ENCODE measurements at regions not wholly inside any gene's neighbourhood (a gene's known extent, or its start where the extent isn't known, plus 50 kb on each side); places are given as distances from the start of the nearest gene placed in this dataset.
"Not testable (repeated sequence)": the region's sequence is repeated elsewhere in the genome, so short reads cannot be mapped to it uniquely, and the experiment has no call there.

- Histone ChIP-seq H3K36me3 (no peaks in the 10 kb centered on the region), H3K27ac (no peak overlapping the region), H3K4me3 (no peak overlapping the region), H3K9me3 (no peaks in the 10 kb centered on the region), H3K27me3 (no peaks in the 10 kb centered on the region), H3K4me1 (no peaks in the 10 kb centered on the region)
- DNase-seq (ENCODE audit: extremely low spot score in 2 of 2), result no peak
- intact Hi-C loops (cut with DNase I), result no loop called here
- TF ChIP-seq POLR2AphosphoS5 (IDR thresholded peaks at IDR 0.05; ENCODE audit: insufficient read depth in 1 of 2, low read depth in 1 of 2) (no peak), POLR2A (IDR thresholded peaks at IDR 0.05) (no peak), CTCF (IDR thresholded peaks at IDR 0.05) (no peak)
Observed at GRCh38 chr4:177528620-177529019, 86.4 kb upstream of the AGA start.

- Histone ChIP-seq H3K27ac (no peak overlapping the region), H3K36me3 (no peaks in the 10 kb centered on the region), H3K27me3 (no peaks in the 10 kb centered on the region), H3K9me3 (no peaks in the 10 kb centered on the region), H3K4me1 (no peaks in the 10 kb centered on the region), H3K4me3 (no peak overlapping the region)
- TF ChIP-seq CTCF (IDR thresholded peaks at IDR 0.05) (no peak), POLR2AphosphoS5 (IDR thresholded peaks at IDR 0.05; ENCODE audit: insufficient read depth in 1 of 2, low read depth in 1 of 2) (no peak), POLR2A (IDR thresholded peaks at IDR 0.05) (no peak)
- intact Hi-C loops (cut with DNase I), result no loop called here
- no peak for DNase-seq (ENCODE audit: extremely low spot score in 2 of 2)
Observed at GRCh38 chr4:177530561-177530960, 88.3 kb upstream of the AGA start.

GRCh38 chr4:177532358-177532757 lies 90.1 kb upstream of the AGA start:
- Histone ChIP-seq H3K27ac (no peak overlapping the region), H3K4me1 (no peaks in the 10 kb centered on the region), H3K9me3 (no peaks in the 10 kb centered on the region), H3K4me3 (no peak overlapping the region), H3K27me3 (no peaks in the 10 kb centered on the region), H3K36me3 (no peaks in the 10 kb centered on the region)
- intact Hi-C loops (cut with DNase I), result no loop called here
- DNase-seq (ENCODE audit: extremely low spot score in 2 of 2), result no peak
- TF ChIP-seq CTCF (IDR thresholded peaks at IDR 0.05) (no peak), POLR2AphosphoS5 (IDR thresholded peaks at IDR 0.05; ENCODE audit: insufficient read depth in 1 of 2, low read depth in 1 of 2) (no peak), POLR2A (IDR thresholded peaks at IDR 0.05) (no peak)

GRCh38 chr4:177534841-177535240 lies 92.6 kb upstream of the AGA start:
- DNase-seq (ENCODE audit: extremely low spot score in 2 of 2); H3K4me3 ChIP-seq; H3K9me3 ChIP-seq; H3K27ac ChIP-seq; H3K4me1 ChIP-seq; intact Hi-C loops (cut with DNase I); H3K27me3 ChIP-seq; H3K36me3 ChIP-seq: not testable (repeated sequence)

- H3K36me3 ChIP-seq, result no peaks in the 10 kb centered on the region
- no peak overlapping the region for H3K27ac ChIP-seq
- H3K4me3 ChIP-seq, result no peak overlapping the region
- no peaks in the 10 kb centered on the region for H3K9me3 ChIP-seq
- no peaks in the 10 kb centered on the region for H3K4me1 ChIP-seq
- intact Hi-C loops (cut with DNase I), result no loop called here
- no peaks in the 10 kb centered on the region for H3K27me3 ChIP-seq
- TF ChIP-seq POLR2AphosphoS5 (IDR thresholded peaks at IDR 0.05; ENCODE audit: insufficient read depth in 1 of 2, low read depth in 1 of 2) (no peak), POLR2A (IDR thresholded peaks at IDR 0.05) (no peak), CTCF (IDR thresholded peaks at IDR 0.05) (no peak)
- no peak for DNase-seq (ENCODE audit: extremely low spot score in 2 of 2)
Observed at GRCh38 chr4:177546745-177547144, 104.5 kb upstream of the AGA start.

GRCh38 chr4:177547985-177548384 lies 105.7 kb upstream of the AGA start:
- Histone ChIP-seq H3K27me3 (no peaks in the 10 kb centered on the region), H3K4me3 (no peak overlapping the region), H3K27ac (no peak overlapping the region), H3K4me1 (no peaks in the 10 kb centered on the region), H3K36me3 (no peaks in the 10 kb centered on the region), H3K9me3 (no peaks in the 10 kb centered on the region)
- DNase-seq (ENCODE audit: extremely low spot score in 2 of 2), result no peak
- TF ChIP-seq POLR2AphosphoS5 (IDR thresholded peaks at IDR 0.05; ENCODE audit: insufficient read depth in 1 of 2, low read depth in 1 of 2) (no peak), POLR2A (IDR thresholded peaks at IDR 0.05) (no peak), CTCF (IDR thresholded peaks at IDR 0.05) (no peak)
- intact Hi-C loops (cut with DNase I), result no loop called here

All from vagina (tissue), 2 donors.